Endothelial cell (in vitro differentiated cells): ENCODE measurements at regions not wholly inside any gene's neighbourhood (a gene's known extent, or its start where the extent isn't known, plus 50 kb on each side); places are given as distances from the start of the nearest gene placed in this dataset.

Source experiments
- DNase-seq: peaks from one replicate; pipeline ENCODE4 v3.0.0; 2021; ENCODE audit warnings: low spot score
- H3K27ac Mint-ChIP-seq: one replicate; pipeline ENCODE4 v1.8.0; 2021; ENCODE audit warnings: mixed read lengths, inconsistent platforms; ENCODE audit not compliant: unreplicated experiment
- H3K27me3 Mint-ChIP-seq: one replicate; pipeline ENCODE4 v1.8.0; 2021; ENCODE audit warnings: mild to moderate bottlenecking, moderate library complexity, mixed read lengths, inconsistent platforms; ENCODE audit not compliant: unreplicated experiment
- H3K36me3 Mint-ChIP-seq: one replicate; pipeline ENCODE4 v1.8.0; 2021; ENCODE audit warnings: mild to moderate bottlenecking, low read depth, mixed read lengths, inconsistent platforms; ENCODE audit not compliant: unreplicated experiment
- H3K4me1 Mint-ChIP-seq: one replicate; pipeline ENCODE4 v1.8.0; 2021; ENCODE audit warnings: mild to moderate bottlenecking, mixed read lengths, inconsistent platforms; ENCODE audit not compliant: unreplicated experiment
- H3K4me3 Mint-ChIP-seq: one replicate; pipeline ENCODE4 v1.8.0; 2021; ENCODE audit warnings: mild to moderate bottlenecking, mixed read lengths, inconsistent platforms; ENCODE audit not compliant: unreplicated experiment
- H3K9me3 Mint-ChIP-seq: one replicate; pipeline ENCODE4 v1.8.0; 2021; ENCODE audit warnings: mixed read lengths, inconsistent platforms; ENCODE audit not compliant: unreplicated experiment
- TF ChIP-seq, protein P1 (sequence below): fragments of 200-600 bp; sonication (generic); IDR thresholded peaks from one replicate; pipeline ENCODE4 v1.5.0; 2021; ENCODE audit warnings: antibody characterized with exemption; ENCODE audit not compliant: unreplicated experiment

DNA sequence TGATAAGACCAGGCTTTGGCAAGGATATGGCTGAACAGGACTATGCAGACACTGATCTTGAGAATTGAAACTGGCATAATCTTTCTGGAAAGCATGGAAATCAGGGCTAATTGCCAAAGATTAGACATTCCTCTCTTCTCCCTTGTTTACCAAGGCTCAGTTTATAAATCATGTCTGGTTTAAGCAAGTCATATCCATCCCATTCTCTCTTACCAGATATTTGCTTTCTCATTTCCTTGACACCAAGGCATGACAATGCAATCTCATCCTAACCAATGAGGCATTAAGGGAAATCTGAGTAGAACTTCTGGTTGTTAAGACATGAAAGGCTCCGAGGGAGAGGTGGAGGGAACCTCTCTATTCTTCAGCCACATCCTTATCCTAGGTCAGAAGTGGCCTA lies 110.3 kb upstream of the CEP85L start:
- no peak overlapping the region for H3K4me3 Mint-ChIP-seq
- no peak for DNase-seq
- peaks cover 2% of the 10 kb centered on the region for H3K27me3 Mint-ChIP-seq
- no peaks in the 10 kb centered on the region for H3K36me3 Mint-ChIP-seq
- no peak overlapping the region for H3K27ac Mint-ChIP-seq
- H3K9me3 Mint-ChIP-seq = no peaks in the 10 kb centered on the region
- H3K4me1 Mint-ChIP-seq = peaks cover 5% of the 10 kb centered on the region
- TF ChIP-seq, protein P1, sequence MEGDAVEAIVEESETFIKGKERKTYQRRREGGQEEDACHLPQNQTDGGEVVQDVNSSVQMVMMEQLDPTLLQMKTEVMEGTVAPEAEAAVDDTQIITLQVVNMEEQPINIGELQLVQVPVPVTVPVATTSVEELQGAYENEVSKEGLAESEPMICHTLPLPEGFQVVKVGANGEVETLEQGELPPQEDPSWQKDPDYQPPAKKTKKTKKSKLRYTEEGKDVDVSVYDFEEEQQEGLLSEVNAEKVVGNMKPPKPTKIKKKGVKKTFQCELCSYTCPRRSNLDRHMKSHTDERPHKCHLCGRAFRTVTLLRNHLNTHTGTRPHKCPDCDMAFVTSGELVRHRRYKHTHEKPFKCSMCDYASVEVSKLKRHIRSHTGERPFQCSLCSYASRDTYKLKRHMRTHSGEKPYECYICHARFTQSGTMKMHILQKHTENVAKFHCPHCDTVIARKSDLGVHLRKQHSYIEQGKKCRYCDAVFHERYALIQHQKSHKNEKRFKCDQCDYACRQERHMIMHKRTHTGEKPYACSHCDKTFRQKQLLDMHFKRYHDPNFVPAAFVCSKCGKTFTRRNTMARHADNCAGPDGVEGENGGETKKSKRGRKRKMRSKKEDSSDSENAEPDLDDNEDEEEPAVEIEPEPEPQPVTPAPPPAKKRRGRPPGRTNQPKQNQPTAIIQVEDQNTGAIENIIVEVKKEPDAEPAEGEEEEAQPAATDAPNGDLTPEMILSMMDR = no peak

DNA sequence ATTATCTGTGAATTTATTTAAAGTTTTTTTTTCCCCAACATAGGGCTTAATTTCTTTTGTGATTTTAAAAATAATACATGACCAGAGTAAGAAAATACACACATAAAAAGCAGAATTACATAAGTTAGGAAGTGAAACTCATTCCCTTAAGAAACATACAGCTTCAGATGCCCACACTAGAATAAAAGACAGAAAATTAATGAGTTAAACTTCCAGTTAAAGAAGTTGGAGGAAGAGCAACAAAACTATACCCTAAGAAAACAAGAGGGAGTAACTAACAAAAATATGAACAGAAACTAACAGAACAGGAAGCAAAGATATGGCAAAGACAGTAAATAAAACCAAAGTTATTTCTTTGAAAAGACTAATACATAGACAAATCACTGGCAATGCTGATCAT lies 107.6 kb upstream of the CEP85L start:
- Mint-ChIP-seq H3K27ac (no peak overlapping the region), H3K9me3 (no peaks in the 10 kb centered on the region), H3K4me3 (no peak overlapping the region), H3K36me3 (no peaks in the 10 kb centered on the region), H3K4me1 (peaks cover 5% of the 10 kb centered on the region), H3K27me3 (peaks cover 2% of the 10 kb centered on the region)
- DNase-seq = no peak
- TF ChIP-seq, protein P1 = no peak

DNA sequence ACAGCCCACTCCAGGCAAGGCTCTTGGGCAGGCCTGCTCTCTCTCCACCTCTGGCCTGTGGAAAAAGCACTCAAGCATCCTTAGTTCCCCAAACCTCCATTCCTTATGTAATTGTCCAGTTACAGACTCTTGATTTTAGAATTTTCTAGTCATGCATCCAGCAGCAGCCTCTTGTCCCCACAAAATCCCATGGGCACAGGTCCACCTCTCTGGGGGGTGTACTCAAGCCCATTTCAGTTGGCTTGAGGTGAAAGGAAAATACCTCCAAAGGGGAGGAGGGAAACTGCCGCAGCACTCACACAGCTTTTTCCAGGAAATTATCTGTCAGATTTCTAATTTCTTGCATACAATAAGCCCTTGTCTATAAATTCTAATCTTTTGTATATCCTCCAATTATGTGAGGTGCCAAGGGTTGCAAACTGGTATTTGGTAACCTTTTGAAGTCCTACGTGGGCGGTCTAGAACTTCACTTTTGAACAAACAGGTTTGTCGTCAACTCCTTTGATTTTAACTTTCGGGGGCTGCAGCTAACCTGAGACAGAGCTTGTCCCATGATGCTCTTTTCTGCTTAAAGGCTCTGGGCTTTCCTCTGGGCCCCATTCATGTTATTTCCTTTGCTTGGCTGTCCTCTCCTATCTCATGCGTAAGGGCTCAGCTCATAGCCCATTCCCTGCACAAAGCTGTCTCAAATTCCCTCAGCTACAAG lies 104.7 kb upstream of the CEP85L start:
- no peak overlapping the region for H3K4me3 Mint-ChIP-seq
- no peaks in the 10 kb centered on the region for H3K9me3 Mint-ChIP-seq
- H3K27me3 Mint-ChIP-seq = peaks cover 2% of the 10 kb centered on the region
- TF ChIP-seq, protein P1 = no peak
- no peak for DNase-seq
- H3K4me1 Mint-ChIP-seq = peaks cover 5% of the 10 kb centered on the region
- H3K36me3 Mint-ChIP-seq = no peaks in the 10 kb centered on the region
- no peak overlapping the region for H3K27ac Mint-ChIP-seq

DNA sequence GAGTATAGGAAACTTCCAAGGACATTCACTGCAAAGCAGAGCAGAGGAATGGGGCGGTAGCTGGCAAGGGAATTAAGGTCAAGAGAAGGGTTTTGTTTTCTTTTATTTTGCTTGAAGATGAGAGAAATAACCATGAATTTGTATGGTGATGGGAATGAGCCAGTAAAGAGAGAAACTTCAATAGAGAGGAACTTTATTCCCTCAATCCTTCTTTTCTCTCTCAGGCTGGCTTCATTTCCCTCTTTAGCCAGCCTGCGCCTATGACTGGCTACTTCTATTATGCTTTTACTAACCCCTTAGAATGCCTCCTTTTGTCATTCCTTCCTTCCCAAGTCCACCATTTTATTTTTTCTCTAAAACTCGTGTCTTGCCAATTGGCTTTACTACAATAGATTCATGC lies 101.4 kb upstream of the CEP85L start:
- Mint-ChIP-seq H3K27me3 (no peaks in the 10 kb centered on the region), H3K36me3 (no peaks in the 10 kb centered on the region), H3K4me1 (peaks cover 19% of the 10 kb centered on the region), H3K9me3 (no peaks in the 10 kb centered on the region), H3K4me3 (no peak overlapping the region), H3K27ac (no peak overlapping the region)
- TF ChIP-seq, protein P1 = no peak
- DNase-seq = no peak

- TF ChIP-seq, protein P1 = no peak
- DNase-seq = no peak
- no peak overlapping the region for H3K27ac Mint-ChIP-seq
- H3K4me1 Mint-ChIP-seq = peaks cover 31% of the 10 kb centered on the region
- H3K9me3 Mint-ChIP-seq = no peaks in the 10 kb centered on the region
- no peak overlapping the region for H3K4me3 Mint-ChIP-seq
- no peaks in the 10 kb centered on the region for H3K36me3 Mint-ChIP-seq
- H3K27me3 Mint-ChIP-seq = peaks cover 5% of the 10 kb centered on the region
Measured at GRCh38 chr6:118751072-118751471, 99.7 kb upstream of the CEP85L start.
